ENCODE measurements at regions not wholly inside any gene's neighbourhood (a gene's known extent, or its start where the extent isn't known, plus 50 kb on each side); places are given as distances from the start of the nearest gene placed in this dataset.
A peak's percentile ranks its signal among the peaks of the same experiment; 100 is the strongest.
"Not testable (repeated sequence)": the region's sequence is repeated elsewhere in the genome, so short reads cannot be mapped to it uniquely, and the experiment has no call there.

GRCh38 chr20:29086145-29086718 is 2171.2 kb upstream of the DEFB115 start:
- H3K4me1 ChIP-seq (ENCODE audit: control insufficient read depth, insufficient read depth, low read length); H3K27me3 ChIP-seq (ENCODE audit: control insufficient read depth, insufficient read depth, low read length); H3K4me3 ChIP-seq (ENCODE audit: low read depth, low read length); H3K36me3 ChIP-seq (ENCODE audit: control insufficient read depth, insufficient read depth, low read length); H3K9ac ChIP-seq (ENCODE audit: low read depth, low read length); H3K27ac ChIP-seq (ENCODE audit: low read depth, low read length): not testable (repeated sequence)
- peaks cover 71% of the 10 kb centered on the region for H3K9me3 ChIP-seq (ENCODE audit: control insufficient read depth, insufficient read depth, low read length)

DNA sequence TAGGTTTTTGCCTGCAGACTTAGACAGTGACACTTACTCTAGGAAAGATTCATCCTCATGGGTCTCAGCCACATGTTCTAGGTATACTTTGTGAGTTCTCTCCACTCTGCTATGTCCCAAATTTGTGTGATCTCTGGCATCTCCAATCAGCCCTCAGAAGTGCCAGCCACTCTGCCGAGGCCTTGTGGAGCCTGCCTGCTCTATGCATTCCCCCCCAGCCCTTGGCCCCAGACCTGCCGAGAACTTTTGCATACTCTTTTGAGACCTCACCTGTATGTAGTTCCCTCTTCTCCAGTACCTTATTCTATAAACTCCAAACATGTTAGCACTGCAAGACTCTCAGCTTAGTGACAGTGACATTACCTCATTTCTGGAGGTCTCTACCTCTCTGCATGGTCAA is 2170.5 kb upstream of the DEFB115 start:
- Histone ChIP-seq H3K9ac (ENCODE audit: low read depth, low read length) (no peak overlapping the region), H3K36me3 (ENCODE audit: control insufficient read depth, insufficient read depth, low read length) (no peaks in the 10 kb centered on the region), H3K27ac (ENCODE audit: low read depth, low read length) (no peak overlapping the region), H3K4me1 (ENCODE audit: control insufficient read depth, insufficient read depth, low read length) (no peaks in the 10 kb centered on the region), H3K9me3 (ENCODE audit: control insufficient read depth, insufficient read depth, low read length) (peaks cover 72% of the 10 kb centered on the region), H3K27me3 (ENCODE audit: control insufficient read depth, insufficient read depth, low read length) (no peaks in the 10 kb centered on the region), H3K4me3 (ENCODE audit: low read depth, low read length) (no peak overlapping the region)

- not testable (repeated sequence) for H3K9ac ChIP-seq (ENCODE audit: low read depth, low read length)
These were observed 2169.6 kb upstream of the DEFB115 start for GRCh38 chr20:29087887-29088286.

GRCh38 chr20:29088472-29088871 is 2169.0 kb upstream of the DEFB115 start:
- not testable (repeated sequence) for H3K4me3 ChIP-seq (ENCODE audit: low read depth, low read length); H3K4me1 ChIP-seq (ENCODE audit: control insufficient read depth, insufficient read depth, low read length); H3K9ac ChIP-seq (ENCODE audit: low read depth, low read length); H3K27ac ChIP-seq (ENCODE audit: low read depth, low read length); H3K36me3 ChIP-seq (ENCODE audit: control insufficient read depth, insufficient read depth, low read length); H3K27me3 ChIP-seq (ENCODE audit: control insufficient read depth, insufficient read depth, low read length)
- peaks cover 68% of the 10 kb centered on the region for H3K9me3 ChIP-seq (ENCODE audit: control insufficient read depth, insufficient read depth, low read length)

More at GRCh38 chr20:29087887-29088286, 2169.6 kb upstream of the DEFB115 start:
- peaks cover 66% of the 10 kb centered on the region for H3K9me3 ChIP-seq (ENCODE audit: control insufficient read depth, insufficient read depth, low read length)
- not testable (repeated sequence) for H3K4me3 ChIP-seq (ENCODE audit: low read depth, low read length); H3K27me3 ChIP-seq (ENCODE audit: control insufficient read depth, insufficient read depth, low read length); H3K36me3 ChIP-seq (ENCODE audit: control insufficient read depth, insufficient read depth, low read length); H3K27ac ChIP-seq (ENCODE audit: low read depth, low read length); H3K4me1 ChIP-seq (ENCODE audit: control insufficient read depth, insufficient read depth, low read length)

- not testable (repeated sequence) for H3K36me3 ChIP-seq (ENCODE audit: control insufficient read depth, insufficient read depth, low read length); H3K4me3 ChIP-seq (ENCODE audit: low read depth, low read length); H3K27ac ChIP-seq (ENCODE audit: low read depth, low read length); H3K9ac ChIP-seq (ENCODE audit: low read depth, low read length); H3K27me3 ChIP-seq (ENCODE audit: control insufficient read depth, insufficient read depth, low read length); H3K4me1 ChIP-seq (ENCODE audit: control insufficient read depth, insufficient read depth, low read length)
- peaks cover 68% of the 10 kb centered on the region for H3K9me3 ChIP-seq (ENCODE audit: control insufficient read depth, insufficient read depth, low read length)
These were observed 2168.1 kb upstream of the DEFB115 start for GRCh38 chr20:29089409-29089808.

GRCh38 chr20:29093958-29094357 is 2163.5 kb upstream of the DEFB115 start:
- not testable (repeated sequence) for H3K36me3 ChIP-seq (ENCODE audit: control insufficient read depth, insufficient read depth, low read length); H3K27me3 ChIP-seq (ENCODE audit: control insufficient read depth, insufficient read depth, low read length); H3K4me1 ChIP-seq (ENCODE audit: control insufficient read depth, insufficient read depth, low read length); H3K9ac ChIP-seq (ENCODE audit: low read depth, low read length); H3K4me3 ChIP-seq (ENCODE audit: low read depth, low read length); H3K27ac ChIP-seq (ENCODE audit: low read depth, low read length)
- H3K9me3 ChIP-seq (ENCODE audit: control insufficient read depth, insufficient read depth, low read length) = peaks cover 55% of the 10 kb centered on the region

GRCh38 chr20:29096695-29097094 is 2160.8 kb upstream of the DEFB115 start:
- not testable (repeated sequence) for H3K9ac ChIP-seq (ENCODE audit: low read depth, low read length); H3K27me3 ChIP-seq (ENCODE audit: control insufficient read depth, insufficient read depth, low read length); H3K36me3 ChIP-seq (ENCODE audit: control insufficient read depth, insufficient read depth, low read length); H3K4me3 ChIP-seq (ENCODE audit: low read depth, low read length); H3K27ac ChIP-seq (ENCODE audit: low read depth, low read length); H3K4me1 ChIP-seq (ENCODE audit: control insufficient read depth, insufficient read depth, low read length)
- H3K9me3 ChIP-seq (ENCODE audit: control insufficient read depth, insufficient read depth, low read length) = peaks cover 45% of the 10 kb centered on the region

- H3K9ac ChIP-seq (ENCODE audit: low read depth, low read length); H3K4me1 ChIP-seq (ENCODE audit: control insufficient read depth, insufficient read depth, low read length); H3K27ac ChIP-seq (ENCODE audit: low read depth, low read length); H3K27me3 ChIP-seq (ENCODE audit: control insufficient read depth, insufficient read depth, low read length); H3K36me3 ChIP-seq (ENCODE audit: control insufficient read depth, insufficient read depth, low read length); H3K4me3 ChIP-seq (ENCODE audit: low read depth, low read length): not testable (repeated sequence)
- H3K9me3 ChIP-seq (ENCODE audit: control insufficient read depth, insufficient read depth, low read length) = peaks cover 37% of the 10 kb centered on the region
These were observed 2149.6 kb upstream of the DEFB115 start for GRCh38 chr20:29107884-29108283.

- H3K4me1 ChIP-seq (ENCODE audit: control insufficient read depth, insufficient read depth, low read length); H3K27ac ChIP-seq (ENCODE audit: low read depth, low read length); H3K9ac ChIP-seq (ENCODE audit: low read depth, low read length); H3K4me3 ChIP-seq (ENCODE audit: low read depth, low read length); H3K36me3 ChIP-seq (ENCODE audit: control insufficient read depth, insufficient read depth, low read length); H3K27me3 ChIP-seq (ENCODE audit: control insufficient read depth, insufficient read depth, low read length): not testable (repeated sequence)
- H3K9me3 ChIP-seq (ENCODE audit: control insufficient read depth, insufficient read depth, low read length) = peaks cover 37% of the 10 kb centered on the region
These were observed 2148.1 kb upstream of the DEFB115 start for GRCh38 chr20:29109386-29109785.

- not testable (repeated sequence) for H3K9ac ChIP-seq (ENCODE audit: low read depth, low read length); H3K4me3 ChIP-seq (ENCODE audit: low read depth, low read length); H3K4me1 ChIP-seq (ENCODE audit: control insufficient read depth, insufficient read depth, low read length); H3K36me3 ChIP-seq (ENCODE audit: control insufficient read depth, insufficient read depth, low read length); H3K27me3 ChIP-seq (ENCODE audit: control insufficient read depth, insufficient read depth, low read length); H3K27ac ChIP-seq (ENCODE audit: low read depth, low read length)
- peaks cover 70% of the 10 kb centered on the region for H3K9me3 ChIP-seq (ENCODE audit: control insufficient read depth, insufficient read depth, low read length)
These were observed 2142.4 kb upstream of the DEFB115 start for GRCh38 chr20:29115097-29115496.

GRCh38 chr20:29119141-29119540 is 2138.3 kb upstream of the DEFB115 start:
- no peaks in the 10 kb centered on the region for H3K4me1 ChIP-seq (ENCODE audit: control insufficient read depth, insufficient read depth, low read length)
- H3K27me3 ChIP-seq (ENCODE audit: control insufficient read depth, insufficient read depth, low read length) = no peaks in the 10 kb centered on the region
- no peak overlapping the region for H3K27ac ChIP-seq (ENCODE audit: low read depth, low read length)
- H3K4me3 ChIP-seq (ENCODE audit: low read depth, low read length) = 0 out of 2 replicates have a peak overlapping the region, but pooled peaks have one; percentile 31
- peaks cover 88% of the 10 kb centered on the region for H3K9me3 ChIP-seq (ENCODE audit: control insufficient read depth, insufficient read depth, low read length)
- H3K9ac ChIP-seq (ENCODE audit: low read depth, low read length) = no peak overlapping the region
- no peaks in the 10 kb centered on the region for H3K36me3 ChIP-seq (ENCODE audit: control insufficient read depth, insufficient read depth, low read length)

DNA sequence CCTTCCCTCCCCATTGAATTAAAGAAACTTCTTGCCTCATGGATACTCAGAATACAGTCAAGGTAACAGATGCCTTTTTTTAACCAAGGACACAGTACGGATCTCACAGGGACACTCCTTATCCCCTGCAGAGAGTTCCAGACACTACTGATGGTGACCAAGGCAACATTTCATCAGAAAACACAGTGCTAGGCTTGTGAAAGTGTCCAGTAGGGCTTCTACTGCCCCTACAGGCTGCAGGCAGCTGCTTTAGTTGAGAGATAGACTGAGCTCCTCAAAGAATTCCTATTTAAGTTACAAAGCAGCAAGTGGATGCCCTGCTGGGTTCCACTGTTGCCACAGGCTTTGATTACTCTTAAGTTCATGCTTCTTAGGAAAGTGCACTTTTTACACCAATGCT is 2137.8 kb upstream of the DEFB115 start:
- not testable (repeated sequence) for H3K9ac ChIP-seq (ENCODE audit: low read depth, low read length); H3K4me1 ChIP-seq (ENCODE audit: control insufficient read depth, insufficient read depth, low read length); H3K27ac ChIP-seq (ENCODE audit: low read depth, low read length); H3K27me3 ChIP-seq (ENCODE audit: control insufficient read depth, insufficient read depth, low read length); H3K36me3 ChIP-seq (ENCODE audit: control insufficient read depth, insufficient read depth, low read length); H3K4me3 ChIP-seq (ENCODE audit: low read depth, low read length)
- peaks cover 90% of the 10 kb centered on the region for H3K9me3 ChIP-seq (ENCODE audit: control insufficient read depth, insufficient read depth, low read length)

Measured in HUES48 (cell line).